Parathyroid adenoma (tissue), 2 donors: ENCODE measurements at regions not wholly inside any gene's neighbourhood (a gene's known extent, or its start where the extent isn't known, plus 50 kb on each side); places are given as distances from the start of the nearest gene placed in this dataset.

ENCODE experiments used
- H2AFZ ChIP-seq: fragments of 300-600 bp; sonication (generic); one replicate; pipeline ENCODE4 v1.7.0; 2017; ENCODE audit warnings: antibody characterized with exemption, mild to moderate bottlenecking
- H3K27ac ChIP-seq: fragments of 300-600 bp; sonication (generic); one replicate; pipeline ENCODE4 v1.7.0; 2017
- H3K27me3 ChIP-seq: fragments of 300-600 bp; sonication (generic); one replicate; pipeline ENCODE4 v1.7.0; 2017; ENCODE audit warnings: low read length; ENCODE audit not compliant: control insufficient read depth, insufficient read depth
- H3K36me3 ChIP-seq: fragments of 300-600 bp; sonication (generic); one replicate; pipeline ENCODE4 v1.7.0; 2017; ENCODE audit warnings: low read length; ENCODE audit not compliant: control insufficient read depth, insufficient read depth
- H3K4me1 ChIP-seq: fragments of 300-600 bp; sonication (generic); one replicate; pipeline ENCODE4 v1.7.0; 2017; ENCODE audit warnings: control low read depth
- H3K4me2 ChIP-seq: fragments of 300-600 bp; sonication (generic); one replicate; pipeline ENCODE4 v1.7.0; 2017; ENCODE audit warnings: low read length
- H3K4me3 ChIP-seq: fragments of 300-600 bp; sonication (generic); one replicate; pipeline ENCODE4 v1.7.0; 2017; ENCODE audit warnings: low read depth, low read length
- H3K79me2 ChIP-seq: fragments of 300-600 bp; sonication (generic); one replicate; pipeline ENCODE4 v1.7.0; 2017; ENCODE audit warnings: control low read depth
- H3K9ac ChIP-seq: fragments of 300-600 bp; sonication (generic); one replicate; pipeline ENCODE4 v1.7.0; 2017; ENCODE audit warnings: mild to moderate bottlenecking
- H3K9me3 ChIP-seq: fragments of 300-600 bp; sonication (generic); one replicate; pipeline ENCODE4 v1.7.0; 2017; ENCODE audit warnings: low read length; ENCODE audit not compliant: control insufficient read depth
- CTCF ChIP-seq: fragments of 300-600 bp; sonication (generic); IDR thresholded peaks from one replicate; pipeline ENCODE4 v1.7.0; 2017; ENCODE audit warnings: antibody characterized with exemption, mild to moderate bottlenecking
- donor health status: primary hyperparathyroidism.

GRCh38 chr7:13793926-13794325 is 195.5 kb downstream of the ETV1 start:
- H3K4me2 ChIP-seq = no peak overlapping the region
- H3K36me3 ChIP-seq = no peaks in the 10 kb centered on the region
- H3K4me3 ChIP-seq = no peak overlapping the region
- H3K27ac ChIP-seq = no peak overlapping the region
- TF ChIP-seq CTCF = no peak
- H3K9ac ChIP-seq = no peak overlapping the region
- H3K9me3 ChIP-seq = no peaks in the 10 kb centered on the region
- H3K4me1 ChIP-seq = no peaks in the 10 kb centered on the region
- H3K79me2 ChIP-seq = no peaks in the 10 kb centered on the region
- H2AFZ ChIP-seq = no peak overlapping the region
- H3K27me3 ChIP-seq = no peaks in the 10 kb centered on the region

- Histone ChIP-seq H3K79me2 (no peaks in the 10 kb centered on the region), H2AFZ (no peak overlapping the region), H3K9ac (no peak overlapping the region), H3K36me3 (no peaks in the 10 kb centered on the region), H3K27me3 (no peaks in the 10 kb centered on the region), H3K4me1 (no peaks in the 10 kb centered on the region), H3K27ac (no peak overlapping the region), H3K9me3 (no peaks in the 10 kb centered on the region), H3K4me3 (no peak overlapping the region), H3K4me2 (no peak overlapping the region)
- TF ChIP-seq CTCF = no peak
Measured at GRCh38 chr7:13794581-13794980, 194.9 kb downstream of the ETV1 start.

- H3K9ac ChIP-seq = no peak overlapping the region
- H3K4me3 ChIP-seq = no peak overlapping the region
- no peak overlapping the region for H3K4me2 ChIP-seq
- no peaks in the 10 kb centered on the region for H3K9me3 ChIP-seq
- H3K79me2 ChIP-seq = no peaks in the 10 kb centered on the region
- H3K27ac ChIP-seq = no peak overlapping the region
- H3K4me1 ChIP-seq = no peaks in the 10 kb centered on the region
- H3K27me3 ChIP-seq = no peaks in the 10 kb centered on the region
- no peak overlapping the region for H2AFZ ChIP-seq
- no peaks in the 10 kb centered on the region for H3K36me3 ChIP-seq
- no peak for TF ChIP-seq CTCF
Measured at GRCh38 chr7:13797545-13797944, 191.9 kb downstream of the ETV1 start.

- Histone ChIP-seq H3K79me2 (no peaks in the 10 kb centered on the region), H3K27ac (no peak overlapping the region), H3K4me3 (no peak overlapping the region), H3K36me3 (no peaks in the 10 kb centered on the region), H3K9me3 (no peaks in the 10 kb centered on the region), H2AFZ (no peak overlapping the region), H3K9ac (no peak overlapping the region), H3K4me2 (no peak overlapping the region), H3K4me1 (no peaks in the 10 kb centered on the region), H3K27me3 (no peaks in the 10 kb centered on the region)
- TF ChIP-seq CTCF = no peak
Measured at GRCh38 chr7:13800694-13801448, 188.6 kb downstream of the ETV1 start.

- no peaks in the 10 kb centered on the region for H3K4me1 ChIP-seq
- no peaks in the 10 kb centered on the region for H3K36me3 ChIP-seq
- no peak overlapping the region for H3K4me3 ChIP-seq
- H3K9me3 ChIP-seq = no peaks in the 10 kb centered on the region
- no peak overlapping the region for H3K4me2 ChIP-seq
- no peak overlapping the region for H3K27ac ChIP-seq
- H2AFZ ChIP-seq = no peak overlapping the region
- no peak overlapping the region for H3K9ac ChIP-seq
- H3K27me3 ChIP-seq = no peaks in the 10 kb centered on the region
- H3K79me2 ChIP-seq = no peaks in the 10 kb centered on the region
- TF ChIP-seq CTCF = no peak
Measured at GRCh38 chr7:13801669-13802068, 187.8 kb downstream of the ETV1 start.
